ENCODE measurements at regions not wholly inside any gene's neighbourhood (a gene's known extent, or its start where the extent isn't known, plus 50 kb on each side); places are given as distances from the start of the nearest gene placed in this dataset.

DNA sequence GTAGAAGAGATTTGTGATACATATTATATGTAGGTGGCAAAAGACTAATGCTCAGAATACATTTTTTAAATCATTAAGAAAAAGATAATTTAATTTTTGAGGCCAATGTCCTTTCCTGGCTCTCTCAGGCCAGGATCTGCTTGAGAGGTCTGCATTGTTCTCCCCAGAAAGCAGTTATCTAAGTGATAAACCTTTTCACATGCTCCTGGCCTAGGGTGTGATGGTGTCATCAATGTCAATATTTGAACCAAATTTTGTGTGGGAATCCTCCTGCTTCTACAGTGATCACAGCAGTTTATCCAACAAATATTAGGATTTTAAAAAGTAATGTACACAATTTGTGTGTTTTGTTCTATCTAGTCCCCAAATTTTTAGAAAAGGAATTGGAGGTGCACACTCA, 166.6 kb downstream of the DIRAS2 start:
- Mint-ChIP-seq H3K4me3 (ENCODE audit: unreplicated experiment) (no peak overlapping the region), H3K27me3 (ENCODE audit: unreplicated experiment) (peaks cover 9% of the 10 kb centered on the region), H3K9me3 (ENCODE audit: unreplicated experiment) (no peaks in the 10 kb centered on the region), H3K36me3 (ENCODE audit: unreplicated experiment) (no peaks in the 10 kb centered on the region), H3K27ac (ENCODE audit: unreplicated experiment) (no peak overlapping the region), H3K4me1 (ENCODE audit: unreplicated experiment) (peaks cover 2% of the 10 kb centered on the region)
- TF ChIP-seq, protein P1, sequence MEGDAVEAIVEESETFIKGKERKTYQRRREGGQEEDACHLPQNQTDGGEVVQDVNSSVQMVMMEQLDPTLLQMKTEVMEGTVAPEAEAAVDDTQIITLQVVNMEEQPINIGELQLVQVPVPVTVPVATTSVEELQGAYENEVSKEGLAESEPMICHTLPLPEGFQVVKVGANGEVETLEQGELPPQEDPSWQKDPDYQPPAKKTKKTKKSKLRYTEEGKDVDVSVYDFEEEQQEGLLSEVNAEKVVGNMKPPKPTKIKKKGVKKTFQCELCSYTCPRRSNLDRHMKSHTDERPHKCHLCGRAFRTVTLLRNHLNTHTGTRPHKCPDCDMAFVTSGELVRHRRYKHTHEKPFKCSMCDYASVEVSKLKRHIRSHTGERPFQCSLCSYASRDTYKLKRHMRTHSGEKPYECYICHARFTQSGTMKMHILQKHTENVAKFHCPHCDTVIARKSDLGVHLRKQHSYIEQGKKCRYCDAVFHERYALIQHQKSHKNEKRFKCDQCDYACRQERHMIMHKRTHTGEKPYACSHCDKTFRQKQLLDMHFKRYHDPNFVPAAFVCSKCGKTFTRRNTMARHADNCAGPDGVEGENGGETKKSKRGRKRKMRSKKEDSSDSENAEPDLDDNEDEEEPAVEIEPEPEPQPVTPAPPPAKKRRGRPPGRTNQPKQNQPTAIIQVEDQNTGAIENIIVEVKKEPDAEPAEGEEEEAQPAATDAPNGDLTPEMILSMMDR (IDR thresholded peaks at IDR 0.05): no peak
- DNase-seq (ENCODE audit: extremely low spot score, unreplicated experiment): no peak

GRCh38 chr9:90477535-90477934, 165.1 kb downstream of the DIRAS2 start:
- peaks cover 3% of the 10 kb centered on the region for H3K27me3 Mint-ChIP-seq (ENCODE audit: unreplicated experiment)
- H3K4me1 Mint-ChIP-seq (ENCODE audit: unreplicated experiment): peaks cover 2% of the 10 kb centered on the region
- no peak overlapping the region for H3K4me3 Mint-ChIP-seq (ENCODE audit: unreplicated experiment)
- DNase-seq (ENCODE audit: extremely low spot score, unreplicated experiment): no peak
- H3K27ac Mint-ChIP-seq (ENCODE audit: unreplicated experiment): no peak overlapping the region
- TF ChIP-seq, protein P1 (IDR thresholded peaks at IDR 0.05): no peak
- no peaks in the 10 kb centered on the region for H3K9me3 Mint-ChIP-seq (ENCODE audit: unreplicated experiment)
- no peaks in the 10 kb centered on the region for H3K36me3 Mint-ChIP-seq (ENCODE audit: unreplicated experiment)

DNA sequence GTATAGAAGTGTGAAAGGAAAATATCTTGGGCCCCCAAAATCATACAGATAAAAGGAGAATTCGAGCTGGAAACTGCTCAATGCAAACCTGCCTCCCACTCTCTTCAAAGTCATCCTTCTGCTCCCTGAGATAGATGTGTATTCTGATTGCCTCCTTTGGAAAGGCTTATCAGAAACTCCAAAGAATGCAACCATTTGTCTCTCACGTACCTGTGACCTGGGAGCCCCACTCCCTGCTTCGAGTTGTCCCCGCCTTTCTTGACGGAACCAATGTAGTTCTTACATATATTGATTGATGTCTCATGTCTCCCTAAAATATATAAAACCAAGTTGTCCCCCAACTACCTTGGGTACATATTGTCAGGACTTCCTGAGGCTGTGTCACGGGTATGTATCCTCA, 163.8 kb downstream of the DIRAS2 start:
- Mint-ChIP-seq H3K9me3 (ENCODE audit: unreplicated experiment) (no peaks in the 10 kb centered on the region), H3K4me3 (ENCODE audit: unreplicated experiment) (no peak overlapping the region), H3K27ac (ENCODE audit: unreplicated experiment) (no peak overlapping the region), H3K27me3 (ENCODE audit: unreplicated experiment) (peaks cover 3% of the 10 kb centered on the region), H3K4me1 (ENCODE audit: unreplicated experiment) (peaks cover 2% of the 10 kb centered on the region), H3K36me3 (ENCODE audit: unreplicated experiment) (no peaks in the 10 kb centered on the region)
- no peak for DNase-seq (ENCODE audit: extremely low spot score, unreplicated experiment)
- TF ChIP-seq, protein P1 (IDR thresholded peaks at IDR 0.05): no peak

DNA sequence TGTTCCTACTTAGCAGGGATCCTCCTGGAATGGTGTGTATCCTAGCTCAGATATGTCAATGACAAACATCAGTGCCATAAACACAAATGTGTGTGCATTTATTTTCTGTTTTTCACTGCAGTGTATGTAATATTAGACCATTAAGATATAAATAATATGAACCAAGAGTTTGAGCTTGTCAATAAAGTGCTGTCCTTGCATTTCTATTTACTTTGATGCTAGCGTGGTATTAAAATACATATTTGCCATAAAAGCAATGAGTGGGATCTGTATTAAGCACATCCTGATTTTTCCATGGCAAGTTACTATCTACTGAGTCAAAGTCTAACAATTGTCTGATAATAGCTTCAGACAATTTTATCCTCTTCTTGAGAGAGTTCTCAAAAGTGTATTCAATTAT, 157.6 kb downstream of the DIRAS2 start:
- Mint-ChIP-seq H3K36me3 (ENCODE audit: unreplicated experiment) (no peaks in the 10 kb centered on the region), H3K4me3 (ENCODE audit: unreplicated experiment) (no peak overlapping the region), H3K4me1 (ENCODE audit: unreplicated experiment) (no peaks in the 10 kb centered on the region), H3K9me3 (ENCODE audit: unreplicated experiment) (peaks cover 6% of the 10 kb centered on the region), H3K27ac (ENCODE audit: unreplicated experiment) (no peak overlapping the region), H3K27me3 (ENCODE audit: unreplicated experiment) (peaks cover 4% of the 10 kb centered on the region)
- TF ChIP-seq, protein P1 (IDR thresholded peaks at IDR 0.05): no peak
- DNase-seq (ENCODE audit: extremely low spot score, unreplicated experiment): no peak

DNA sequence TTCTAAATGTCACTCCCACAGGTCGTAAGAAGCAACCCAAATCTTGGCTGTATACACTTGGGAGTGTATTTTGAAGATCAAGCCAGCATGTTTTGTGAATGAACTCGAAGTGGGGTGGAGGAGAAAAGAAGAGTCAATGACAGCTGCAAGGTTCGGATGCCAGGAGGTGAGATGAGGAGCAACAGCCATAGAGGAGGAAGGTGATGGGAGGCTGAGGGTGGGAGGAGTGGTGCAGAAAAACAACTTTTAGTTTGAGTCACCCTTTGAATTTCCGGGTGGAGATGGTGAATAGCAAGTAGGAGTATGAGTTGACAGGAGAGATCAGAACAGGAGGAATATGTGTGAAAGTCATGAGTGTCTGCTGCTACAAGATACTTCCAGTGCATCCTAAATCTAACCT, 153.6 kb downstream of the DIRAS2 start:
- TF ChIP-seq, protein P1 (IDR thresholded peaks at IDR 0.05): no peak
- Mint-ChIP-seq H3K9me3 (ENCODE audit: unreplicated experiment) (peaks cover 6% of the 10 kb centered on the region), H3K4me1 (ENCODE audit: unreplicated experiment) (no peaks in the 10 kb centered on the region), H3K4me3 (ENCODE audit: unreplicated experiment) (no peak overlapping the region), H3K36me3 (ENCODE audit: unreplicated experiment) (no peaks in the 10 kb centered on the region), H3K27ac (ENCODE audit: unreplicated experiment) (no peak overlapping the region), H3K27me3 (ENCODE audit: unreplicated experiment) (peaks cover 6% of the 10 kb centered on the region)
- DNase-seq (ENCODE audit: extremely low spot score, unreplicated experiment): no peak
